ENCODE measurements at regions not wholly inside any gene's neighbourhood (a gene's known extent, or its start where the extent isn't known, plus 50 kb on each side); places are given as distances from the start of the nearest gene placed in this dataset.

GRCh38 chr3:5811016-5811415, 623.5 kb downstream of the EDEM1 start:
- TF ChIP-seq CTCF (IDR thresholded peaks at IDR 0.05): no peak
- TF ChIP-seq POLR2A (IDR thresholded peaks at IDR 0.05): no peak
